HUES6 (cell line): ENCODE measurements at regions not wholly inside any gene's neighbourhood (a gene's known extent, or its start where the extent isn't known, plus 50 kb on each side); places are given as distances from the start of the nearest gene placed in this dataset.
A peak's percentile ranks its signal among the peaks of the same experiment; 100 is the strongest.
"Not testable (repeated sequence)": the region's sequence is repeated elsewhere in the genome, so short reads cannot be mapped to it uniquely, and the experiment has no call there.

Source experiments
- H3K27ac ChIP-seq: 2 replicates; pipeline ENCODE4 v1.7.0; 2013; ENCODE audit warnings: low read depth, mild to moderate bottlenecking, low read length, inconsistent platforms
- H3K27me3 ChIP-seq: 2 replicates; pipeline ENCODE4 v1.6.1; 2013; ENCODE audit warnings: low read length; ENCODE audit not compliant: control insufficient read depth, insufficient read depth
- H3K36me3 ChIP-seq: 2 replicates; pipeline ENCODE4 v1.6.1; 2013; ENCODE audit warnings: low read length; ENCODE audit not compliant: control insufficient read depth, insufficient read depth
- H3K4me1 ChIP-seq: 2 replicates; pipeline ENCODE4 v1.6.1; 2013; ENCODE audit warnings: low read length; ENCODE audit not compliant: control insufficient read depth, insufficient read depth
- H3K4me3 ChIP-seq: 2 replicates; pipeline ENCODE4 v1.5.1; 2013; ENCODE audit warnings: low read depth, low read length
- H3K9ac ChIP-seq: one replicate; pipeline ENCODE4 v1.6.1; 2013; ENCODE audit warnings: mild to moderate bottlenecking, low read length
- H3K9me3 ChIP-seq: 2 replicates; pipeline ENCODE4 v1.6.1; 2013; ENCODE audit warnings: low read depth, low read length; ENCODE audit not compliant: control insufficient read depth, insufficient read depth

DNA sequence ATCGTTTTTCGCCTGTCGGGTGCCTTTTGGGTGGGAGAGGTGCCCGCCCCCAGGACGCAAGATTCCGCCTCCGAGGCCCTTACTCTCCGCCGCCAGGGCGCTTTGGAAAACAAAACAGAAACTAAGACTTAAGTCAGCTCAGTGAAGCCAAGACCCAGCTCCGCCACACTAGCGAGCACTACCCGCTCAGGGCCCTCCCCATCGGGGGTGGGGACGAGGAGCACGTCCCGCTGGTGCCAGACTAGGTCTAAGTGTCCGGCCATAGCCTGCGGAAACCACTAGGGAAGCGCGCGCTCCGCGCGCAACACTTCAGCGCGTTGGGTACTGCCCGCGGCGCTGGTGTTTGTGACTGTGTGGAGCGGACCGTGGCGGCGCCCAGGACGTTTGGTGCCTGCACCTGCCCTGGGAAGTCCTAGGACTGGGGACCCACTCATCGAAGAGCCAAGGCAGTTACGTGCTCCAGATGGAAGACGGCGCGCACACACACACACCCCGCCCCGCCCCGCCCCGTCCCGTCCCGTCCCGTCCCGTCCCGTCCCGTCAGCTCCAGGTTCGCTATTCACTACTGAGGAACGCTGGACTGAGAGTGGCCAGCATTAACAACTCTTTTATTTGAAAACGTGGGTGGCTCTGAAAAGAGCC, 57.6 kb upstream of the BOLA1 start:
- H3K27ac ChIP-seq, H3K4me3 ChIP-seq, H3K27me3 ChIP-seq, H3K9me3 ChIP-seq, H3K9ac ChIP-seq, H3K36me3 ChIP-seq: not testable (repeated sequence)
- H3K4me1 ChIP-seq = peaks cover 21% of the 10 kb centered on the region

DNA sequence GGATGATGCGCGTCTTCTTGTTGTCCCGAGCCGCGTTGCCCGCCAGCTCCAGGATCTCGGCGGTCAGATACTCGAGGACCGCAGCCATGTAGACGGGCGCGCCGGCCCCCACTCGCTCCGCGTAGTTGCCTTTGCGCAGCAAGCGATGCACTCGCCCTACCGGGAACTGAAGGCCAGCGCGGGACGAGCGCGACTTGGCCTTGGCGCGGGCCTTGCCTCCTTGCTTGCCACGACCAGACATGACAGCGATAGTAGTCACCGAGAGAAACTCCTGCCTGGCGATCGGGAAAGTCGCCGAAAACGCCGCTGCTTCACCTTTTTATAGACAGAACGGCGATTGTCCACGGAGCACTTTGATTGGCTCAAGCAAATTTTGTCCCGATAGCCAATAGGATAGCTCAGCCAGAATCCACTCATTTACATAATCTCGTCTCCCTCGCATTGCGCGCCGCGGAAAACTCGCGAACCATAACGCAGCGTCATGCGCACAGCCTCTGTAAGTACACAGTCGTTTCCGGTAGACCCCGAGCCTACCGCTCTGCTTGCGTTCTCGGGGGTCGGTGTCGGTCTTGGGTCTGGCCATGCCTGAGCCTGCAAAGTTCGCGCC, 56.8 kb upstream of the BOLA1 start:
- not testable (repeated sequence) for H3K36me3 ChIP-seq, H3K27ac ChIP-seq, H3K9ac ChIP-seq, H3K9me3 ChIP-seq, H3K4me3 ChIP-seq, H3K27me3 ChIP-seq
- H3K4me1 ChIP-seq = peaks cover 28% of the 10 kb centered on the region

DNA sequence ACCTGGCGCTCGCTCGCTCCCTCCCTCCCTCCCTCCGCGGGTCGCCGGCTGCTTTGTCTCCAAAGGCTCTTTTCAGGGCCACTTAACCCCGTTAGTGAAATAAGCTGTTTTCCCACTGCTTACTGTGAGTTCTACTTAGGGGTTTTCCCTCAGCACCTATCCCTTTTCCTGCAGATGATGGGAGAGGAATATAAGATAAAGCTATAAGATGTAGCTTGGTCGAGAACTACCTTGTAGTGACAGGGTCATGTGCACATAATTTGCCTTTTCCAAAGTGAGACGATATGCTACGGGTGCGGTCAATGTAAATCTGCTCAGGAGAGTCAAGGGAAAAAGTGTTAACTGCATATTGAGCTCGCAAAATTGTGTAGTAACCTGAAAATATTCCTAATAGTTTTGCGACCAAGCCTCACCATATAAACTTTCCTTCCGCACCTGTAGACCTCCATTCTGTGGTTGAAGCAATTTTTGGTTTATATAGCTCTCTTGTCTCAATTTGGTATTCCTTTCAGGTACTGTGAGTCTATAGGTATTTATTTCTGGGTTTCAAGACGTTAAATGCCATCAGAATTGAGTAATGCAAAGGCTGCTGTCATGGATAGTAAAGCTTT, 55.8 kb upstream of the BOLA1 start:
- Histone ChIP-seq H3K9me3 (no peaks in the 10 kb centered on the region), H3K9ac (peak overlapping the region; percentile 90), H3K27ac (peak overlapping the region; percentile 70; the same call in 1 of the 2 replicates), H3K27me3 (no peaks in the 10 kb centered on the region), H3K4me3 (peak overlapping the region; percentile 75), H3K4me1 (peaks cover 36% of the 10 kb centered on the region), H3K36me3 (no peaks in the 10 kb centered on the region)

DNA sequence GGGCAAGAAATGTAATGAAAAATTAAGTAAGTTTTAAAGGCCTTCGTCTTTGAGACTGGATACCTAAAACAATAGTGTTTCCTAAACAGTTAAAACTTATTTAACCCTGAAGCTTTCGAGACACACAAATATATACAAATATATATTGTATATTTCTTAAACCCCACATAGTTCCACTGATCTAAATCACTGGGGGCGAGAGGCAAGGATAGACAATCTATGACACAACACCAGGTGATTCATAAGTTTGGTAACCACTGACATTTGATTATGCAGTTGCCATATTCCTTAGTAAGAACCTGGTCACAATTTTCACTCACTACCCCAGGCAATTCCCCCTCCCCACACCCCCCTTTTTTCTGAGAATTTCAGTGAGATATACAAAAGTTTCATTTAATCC, 55.3 kb upstream of the BOLA1 start:
- peaks cover 40% of the 10 kb centered on the region for H3K4me1 ChIP-seq
- H3K27ac ChIP-seq = peak overlapping the region; percentile 70; the same call in 1 of the 2 replicates

DNA sequence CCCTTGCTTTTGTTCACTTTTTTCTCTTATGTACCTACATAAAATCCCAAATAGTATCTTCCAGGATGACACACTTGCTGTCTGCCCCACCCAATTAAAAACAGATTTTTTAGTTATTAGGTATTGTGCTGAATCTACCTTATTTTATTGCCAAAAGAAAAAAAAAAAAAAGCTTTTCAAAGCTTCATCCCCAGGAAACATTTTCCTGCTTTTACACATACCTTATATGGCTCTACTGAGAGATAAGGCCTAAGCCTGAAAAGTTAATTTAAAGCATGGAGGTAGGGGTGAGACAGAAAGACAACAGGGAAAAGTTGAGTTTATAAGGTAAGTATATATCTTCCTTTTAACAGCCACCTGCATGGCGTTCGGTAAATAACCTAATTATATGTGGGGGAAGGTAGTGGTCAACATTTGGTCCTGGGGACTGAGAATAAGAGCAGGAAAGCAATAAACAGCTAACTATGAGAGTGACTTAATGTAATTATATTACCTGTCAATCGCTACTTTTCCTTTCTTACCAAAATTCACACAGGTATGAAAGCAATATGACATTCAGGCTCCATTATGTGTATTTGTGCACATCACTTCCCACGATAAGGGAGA, 54.6 kb upstream of the BOLA1 start:
- Histone ChIP-seq H3K36me3 (no peaks in the 10 kb centered on the region), H3K27ac (peak overlapping the region; percentile 70), H3K9ac (peak overlapping the region; percentile 82), H3K9me3 (no peaks in the 10 kb centered on the region), H3K4me3 (peak overlapping the region; percentile 75), H3K27me3 (no peaks in the 10 kb centered on the region), H3K4me1 (peaks cover 40% of the 10 kb centered on the region)

More for the DNA sequence above, 55.3 kb upstream of the BOLA1 start:
- peak overlapping the region; percentile 75 for H3K4me3 ChIP-seq
- H3K9me3 ChIP-seq = no peaks in the 10 kb centered on the region
- no peaks in the 10 kb centered on the region for H3K36me3 ChIP-seq
- peak overlapping the region; percentile 90 for H3K9ac ChIP-seq
- H3K27me3 ChIP-seq = no peaks in the 10 kb centered on the region

DNA sequence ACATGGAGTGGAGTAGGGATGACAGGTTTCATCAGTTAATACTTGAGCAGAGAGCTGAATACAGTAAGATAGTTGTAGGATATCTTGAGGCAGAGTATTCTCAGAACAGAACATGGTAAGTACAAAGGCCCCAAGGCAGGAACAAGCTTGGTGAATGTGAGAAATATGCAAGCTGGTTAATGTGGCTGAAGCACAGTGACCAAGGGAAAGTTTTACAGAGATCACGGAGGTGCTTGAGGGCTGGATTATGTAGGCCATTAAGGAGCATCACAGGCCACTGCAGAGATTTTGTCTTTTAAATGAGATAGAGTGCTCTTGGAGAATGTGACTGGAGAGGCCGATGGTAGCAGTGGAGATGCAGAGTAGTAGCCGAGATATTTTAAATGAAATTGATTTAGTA, 54.0 kb upstream of the BOLA1 start:
- Histone ChIP-seq H3K9me3 (no peaks in the 10 kb centered on the region), H3K4me3 (peak overlapping the region; percentile 75), H3K27ac (peak overlapping the region; percentile 70), H3K36me3 (no peaks in the 10 kb centered on the region), H3K9ac (peak overlapping the region; percentile 82), H3K4me1 (peaks cover 40% of the 10 kb centered on the region), H3K27me3 (no peaks in the 10 kb centered on the region)

DNA sequence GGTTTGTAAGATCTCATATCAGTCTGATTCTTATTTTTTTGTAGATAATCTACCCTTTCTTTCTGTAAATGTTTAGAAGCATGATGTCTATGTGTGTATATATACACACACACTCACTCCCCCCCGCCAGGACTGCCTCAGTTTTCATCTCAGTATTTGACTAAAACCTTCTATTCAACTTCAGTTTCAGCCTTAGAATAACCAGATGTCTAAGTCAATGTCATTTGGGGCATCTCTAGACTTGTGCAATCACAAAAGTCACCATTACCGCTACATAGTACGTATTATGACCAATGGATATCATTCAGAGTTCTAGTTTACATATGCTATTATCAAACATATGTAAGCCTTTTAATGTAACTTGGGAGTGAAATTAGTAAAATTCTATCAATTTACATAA, 53.3 kb upstream of the BOLA1 start:
- Histone ChIP-seq H3K4me1 (peaks cover 40% of the 10 kb centered on the region), H3K27ac (peak overlapping the region; percentile 70; the same call in 1 of the 2 replicates), H3K27me3 (no peaks in the 10 kb centered on the region), H3K9ac (peak overlapping the region; percentile 82), H3K36me3 (no peaks in the 10 kb centered on the region), H3K9me3 (no peaks in the 10 kb centered on the region), H3K4me3 (peak overlapping the region; percentile 75)

DNA sequence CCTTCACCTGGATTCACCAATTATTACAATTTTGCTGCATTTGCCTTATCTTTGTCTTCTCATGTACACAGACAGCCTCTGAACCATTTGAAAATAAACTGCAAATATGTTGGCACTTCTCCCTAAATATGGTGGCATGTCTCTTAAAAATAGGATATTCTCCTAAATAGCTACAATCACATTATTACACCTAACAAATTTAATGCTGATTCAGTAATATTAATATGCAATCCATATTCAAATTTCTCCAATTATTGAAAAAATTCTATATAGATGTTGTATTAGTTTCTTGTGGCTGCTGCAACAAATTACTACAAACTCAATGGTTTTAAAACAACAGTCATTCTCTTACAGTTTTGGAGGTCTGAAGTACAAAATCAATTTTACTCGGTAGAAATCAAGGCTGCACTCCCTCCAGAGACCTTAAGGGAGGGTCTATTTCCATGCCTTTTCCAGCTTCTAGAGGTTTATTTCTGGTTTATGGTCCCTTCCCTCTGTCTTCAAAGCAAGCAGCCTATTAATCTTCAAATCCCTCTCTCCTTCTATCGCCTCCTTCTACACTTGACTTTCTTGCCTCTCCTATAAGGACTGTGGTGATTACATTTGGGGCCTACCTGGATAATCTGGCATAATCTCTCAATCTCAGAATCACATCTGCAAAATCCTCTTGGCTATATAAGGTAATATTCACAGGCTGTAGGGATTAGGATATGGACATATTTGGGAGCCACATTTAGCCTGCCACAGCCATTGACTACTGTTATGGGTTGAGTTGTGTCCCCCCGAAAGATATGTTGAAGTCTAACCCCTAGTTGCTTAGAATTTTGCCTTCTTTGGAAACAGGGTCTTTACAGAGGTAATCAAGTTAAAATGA, 52.5 kb upstream of the BOLA1 start:
- no peaks in the 10 kb centered on the region for H3K36me3 ChIP-seq
- H3K4me3 ChIP-seq = peak overlapping the region; percentile 75; the same call in 1 of the 2 replicates
- H3K9me3 ChIP-seq = no peaks in the 10 kb centered on the region
- peak overlapping the region; percentile 61; the same call in 1 of the 2 replicates for H3K27ac ChIP-seq
- H3K27me3 ChIP-seq = no peaks in the 10 kb centered on the region
- H3K4me1 ChIP-seq = peaks cover 40% of the 10 kb centered on the region
- H3K9ac ChIP-seq = peak overlapping the region; percentile 6

DNA sequence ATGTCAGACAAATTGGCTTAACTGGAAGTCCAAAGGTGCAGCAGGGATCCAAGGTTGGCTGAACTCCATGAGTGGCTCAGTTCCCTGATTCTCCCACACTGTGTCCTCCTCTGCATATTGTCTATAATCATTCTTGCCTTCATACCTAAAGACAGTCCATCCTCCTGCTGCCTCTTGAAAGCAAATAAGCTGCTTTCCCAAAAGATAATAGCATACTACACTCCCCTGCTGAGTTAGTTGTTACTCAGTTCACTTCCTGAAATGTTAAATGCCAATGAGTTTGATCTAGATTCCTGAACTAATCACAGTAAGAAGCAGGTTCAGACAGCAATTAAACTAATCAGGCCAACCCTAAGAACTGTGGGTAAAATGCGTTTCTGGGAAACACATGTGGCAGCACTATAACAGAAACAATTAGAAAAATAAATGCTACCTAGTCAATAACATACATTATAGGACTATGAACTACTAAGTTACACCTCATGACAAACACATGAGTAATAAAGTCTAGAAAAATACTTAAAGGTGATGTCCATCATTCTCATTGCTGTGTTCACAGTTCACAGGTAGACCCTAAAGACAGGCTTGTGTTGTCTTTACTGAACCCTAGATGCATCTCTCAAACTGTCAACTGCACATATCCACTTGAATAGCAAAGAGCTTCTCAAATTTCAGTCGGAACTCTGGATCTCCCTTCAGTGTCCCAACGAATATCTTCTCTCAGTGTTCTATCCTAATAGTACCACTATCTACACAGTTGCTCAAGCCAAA, 50.8 kb upstream of the BOLA1 start:
- H3K27ac ChIP-seq = peak overlapping the region; percentile 83; the same call in 1 of the 2 replicates
- peak overlapping the region; percentile 88 for H3K4me3 ChIP-seq
- H3K4me1 ChIP-seq = peaks cover 40% of the 10 kb centered on the region
- H3K9ac ChIP-seq = peak overlapping the region; percentile 99
- no peaks in the 10 kb centered on the region for H3K36me3 ChIP-seq
- no peaks in the 10 kb centered on the region for H3K9me3 ChIP-seq
- no peaks in the 10 kb centered on the region for H3K27me3 ChIP-seq
